Panc1 (cell line): ENCODE measurements at regions not wholly inside any gene's neighbourhood (a gene's known extent, or its start where the extent isn't known, plus 50 kb on each side); places are given as distances from the start of the nearest gene placed in this dataset.

ENCODE experiments used
- POLR2AphosphoS5 ChIP-seq: IDR thresholded peaks from 2 replicates; pipeline ENCODE4 v1.6.1; 2012; ENCODE audit warnings: mild to moderate bottlenecking, low read depth, low read length, moderate library complexity
- SIN3A ChIP-seq: IDR thresholded peaks from 2 replicates; pipeline ENCODE4 v1.6.1; 2012; ENCODE audit warnings: low read depth, mild to moderate bottlenecking, low read length, moderate library complexity, borderline replicate concordance; ENCODE audit not compliant: insufficient read depth
- TCF7L2 ChIP-seq: IDR thresholded peaks from 2 replicates; pipeline ENCODE4 v1.6.1; 2011; ENCODE audit warnings: mild to moderate bottlenecking, low read depth, low read length, inconsistent platforms
- TF ChIP-seq, protein P1 (sequence below), 2 experiments: IDR thresholded peaks; 2 replicates each; pipeline ENCODE4 v1.6.1; 2011 to 2012; ENCODE audit warnings: low read depth in 2 of 2, control low read depth in 1 of 2, low read length in 1 of 2, mild to moderate bottlenecking in 1 of 2, moderate library complexity in 1 of 2; ENCODE audit not compliant: insufficient read depth in 1 of 2
- TF ChIP-seq, protein P2 (sequence below): fragments of 450-650 bp; IDR thresholded peaks from 2 replicates; pipeline ENCODE4 v1.5.1; 2017; ENCODE audit warnings: mild to moderate bottlenecking

- TF ChIP-seq, protein P1, sequence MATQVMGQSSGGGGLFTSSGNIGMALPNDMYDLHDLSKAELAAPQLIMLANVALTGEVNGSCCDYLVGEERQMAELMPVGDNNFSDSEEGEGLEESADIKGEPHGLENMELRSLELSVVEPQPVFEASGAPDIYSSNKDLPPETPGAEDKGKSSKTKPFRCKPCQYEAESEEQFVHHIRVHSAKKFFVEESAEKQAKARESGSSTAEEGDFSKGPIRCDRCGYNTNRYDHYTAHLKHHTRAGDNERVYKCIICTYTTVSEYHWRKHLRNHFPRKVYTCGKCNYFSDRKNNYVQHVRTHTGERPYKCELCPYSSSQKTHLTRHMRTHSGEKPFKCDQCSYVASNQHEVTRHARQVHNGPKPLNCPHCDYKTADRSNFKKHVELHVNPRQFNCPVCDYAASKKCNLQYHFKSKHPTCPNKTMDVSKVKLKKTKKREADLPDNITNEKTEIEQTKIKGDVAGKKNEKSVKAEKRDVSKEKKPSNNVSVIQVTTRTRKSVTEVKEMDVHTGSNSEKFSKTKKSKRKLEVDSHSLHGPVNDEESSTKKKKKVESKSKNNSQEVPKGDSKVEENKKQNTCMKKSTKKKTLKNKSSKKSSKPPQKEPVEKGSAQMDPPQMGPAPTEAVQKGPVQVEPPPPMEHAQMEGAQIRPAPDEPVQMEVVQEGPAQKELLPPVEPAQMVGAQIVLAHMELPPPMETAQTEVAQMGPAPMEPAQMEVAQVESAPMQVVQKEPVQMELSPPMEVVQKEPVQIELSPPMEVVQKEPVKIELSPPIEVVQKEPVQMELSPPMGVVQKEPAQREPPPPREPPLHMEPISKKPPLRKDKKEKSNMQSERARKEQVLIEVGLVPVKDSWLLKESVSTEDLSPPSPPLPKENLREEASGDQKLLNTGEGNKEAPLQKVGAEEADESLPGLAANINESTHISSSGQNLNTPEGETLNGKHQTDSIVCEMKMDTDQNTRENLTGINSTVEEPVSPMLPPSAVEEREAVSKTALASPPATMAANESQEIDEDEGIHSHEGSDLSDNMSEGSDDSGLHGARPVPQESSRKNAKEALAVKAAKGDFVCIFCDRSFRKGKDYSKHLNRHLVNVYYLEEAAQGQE (IDR thresholded peaks at IDR 0.05; ENCODE audit: insufficient read depth in 1 of 2, low read depth in 2 of 2, low read length in 1 of 2): no peak
- TF ChIP-seq, protein P2, sequence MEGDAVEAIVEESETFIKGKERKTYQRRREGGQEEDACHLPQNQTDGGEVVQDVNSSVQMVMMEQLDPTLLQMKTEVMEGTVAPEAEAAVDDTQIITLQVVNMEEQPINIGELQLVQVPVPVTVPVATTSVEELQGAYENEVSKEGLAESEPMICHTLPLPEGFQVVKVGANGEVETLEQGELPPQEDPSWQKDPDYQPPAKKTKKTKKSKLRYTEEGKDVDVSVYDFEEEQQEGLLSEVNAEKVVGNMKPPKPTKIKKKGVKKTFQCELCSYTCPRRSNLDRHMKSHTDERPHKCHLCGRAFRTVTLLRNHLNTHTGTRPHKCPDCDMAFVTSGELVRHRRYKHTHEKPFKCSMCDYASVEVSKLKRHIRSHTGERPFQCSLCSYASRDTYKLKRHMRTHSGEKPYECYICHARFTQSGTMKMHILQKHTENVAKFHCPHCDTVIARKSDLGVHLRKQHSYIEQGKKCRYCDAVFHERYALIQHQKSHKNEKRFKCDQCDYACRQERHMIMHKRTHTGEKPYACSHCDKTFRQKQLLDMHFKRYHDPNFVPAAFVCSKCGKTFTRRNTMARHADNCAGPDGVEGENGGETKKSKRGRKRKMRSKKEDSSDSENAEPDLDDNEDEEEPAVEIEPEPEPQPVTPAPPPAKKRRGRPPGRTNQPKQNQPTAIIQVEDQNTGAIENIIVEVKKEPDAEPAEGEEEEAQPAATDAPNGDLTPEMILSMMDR: no peak
- TF ChIP-seq POLR2AphosphoS5 (no peak), TCF7L2 (no peak), SIN3A (no peak)
Measured at GRCh38 chr2:138177693-138178092, 213.4 kb downstream of the HNMT start.
